HG02938 (cell line): ENCODE measurements at regions not wholly inside any gene's neighbourhood (a gene's known extent, or its start where the extent isn't known, plus 50 kb on each side); places are given as distances from the start of the nearest gene placed in this dataset.

Experiments
- ATAC-seq: cut with Tn5 transposase; IDR thresholded peaks from one replicate; pipeline ENCODE4 v1.9.1; 2021; ENCODE audit warnings: mild to moderate bottlenecking, moderate library complexity; ENCODE audit not compliant: unreplicated experiment

- no peak for ATAC-seq
Measured at GRCh38 chr9:75397836-75398235, 309.5 kb downstream of the OSTF1 start.

DNA sequence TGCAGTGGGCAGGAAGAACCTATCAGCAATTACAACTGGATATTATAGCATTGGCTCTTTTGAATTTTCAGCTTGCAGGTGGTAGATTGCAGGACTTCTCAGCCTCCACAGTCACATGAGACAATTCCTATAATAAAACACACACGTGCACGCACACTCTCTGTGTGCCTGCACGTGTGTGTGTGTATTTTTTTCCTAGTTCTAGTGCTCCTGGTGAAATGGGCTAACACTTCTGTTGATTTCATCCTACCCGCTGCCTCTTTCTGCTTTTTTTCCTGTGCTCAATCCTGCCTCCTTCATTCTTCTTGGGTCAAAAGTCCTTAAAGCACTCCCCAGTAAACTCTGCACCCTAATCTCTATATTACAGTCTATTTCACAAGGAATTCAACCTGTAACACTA, 320.1 kb downstream of the OSTF1 start:
- ATAC-seq: no peak

GRCh38 chr9:75410405-75410804, 322.1 kb downstream of the OSTF1 start:
- no peak for ATAC-seq

GRCh38 chr9:75414371-75415160, 326.3 kb downstream of the OSTF1 start:
- ATAC-seq: no peak

- no peak for ATAC-seq
Measured at GRCh38 chr9:75417471-75417870, 329.2 kb downstream of the OSTF1 start.

DNA sequence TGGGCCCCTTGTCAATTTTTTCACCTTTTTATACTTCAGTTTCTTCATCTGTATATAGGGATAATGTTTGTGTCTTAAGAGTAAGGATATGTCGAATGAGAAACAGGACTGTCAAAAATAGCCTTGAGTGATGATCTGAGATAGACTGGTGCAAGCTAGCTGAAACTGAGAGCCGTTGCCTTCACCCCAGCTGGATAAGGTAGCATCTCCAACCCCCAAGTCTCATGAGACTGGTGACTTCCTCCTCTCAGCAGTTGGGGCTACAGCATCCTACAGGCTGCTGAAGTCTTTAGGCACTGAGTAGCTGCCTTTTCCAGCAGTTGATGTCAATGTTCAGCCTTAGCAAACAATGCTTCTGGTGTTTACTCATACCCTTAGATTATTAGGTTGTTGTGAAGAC, 330.2 kb downstream of the OSTF1 start:
- no peak for ATAC-seq

DNA sequence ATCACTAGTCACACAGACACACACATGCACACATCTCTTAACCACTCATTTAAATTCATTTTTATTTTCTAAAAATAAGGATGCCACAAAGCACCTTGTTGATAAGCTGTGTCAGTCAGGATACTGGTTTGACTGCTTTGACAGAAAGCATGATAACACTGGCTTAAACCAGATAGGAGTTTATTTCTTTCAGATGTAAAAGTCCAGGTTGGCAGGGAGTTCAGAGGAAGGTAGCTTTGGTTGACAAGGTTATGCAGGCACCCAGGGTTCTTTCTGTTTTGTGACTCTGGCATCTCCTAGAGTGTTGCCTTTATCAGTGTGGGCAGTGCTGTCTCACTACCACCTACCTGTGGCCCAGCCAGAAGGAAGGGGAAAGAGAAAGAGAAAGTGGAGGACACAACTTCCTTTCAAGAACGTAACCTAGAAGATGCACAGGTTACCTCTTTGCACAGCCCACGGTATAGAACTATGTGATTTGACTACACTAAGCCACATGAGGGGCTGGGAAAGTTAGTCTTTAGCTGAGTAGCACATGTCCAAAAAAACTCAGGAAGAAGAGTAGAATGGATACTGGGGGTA, 334.7 kb downstream of the OSTF1 start:
- ATAC-seq: peak; percentile 49

GRCh38 chr9:75429531-75430475, 341.5 kb downstream of the OSTF1 start:
- ATAC-seq: no peak

DNA sequence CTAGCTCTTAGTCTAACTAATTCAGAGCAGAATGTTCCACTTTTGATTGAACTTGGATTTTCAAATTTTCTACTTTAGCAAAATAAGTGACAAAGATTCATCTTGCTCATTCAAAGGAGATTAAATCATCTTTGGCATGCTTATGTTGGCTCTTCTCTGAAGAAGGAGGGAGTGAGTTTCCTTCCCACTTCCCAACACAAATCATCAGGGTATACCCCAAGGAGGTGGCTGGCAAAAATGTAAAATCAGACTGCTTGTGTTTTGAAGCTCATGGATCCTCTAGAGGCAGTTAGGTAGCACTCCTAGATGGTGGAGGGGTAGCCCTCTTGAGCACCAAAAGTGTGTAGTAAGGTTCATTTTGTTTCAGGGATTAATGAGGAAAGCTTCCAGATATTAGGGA, 343.1 kb downstream of the OSTF1 start:
- ATAC-seq: no peak

DNA sequence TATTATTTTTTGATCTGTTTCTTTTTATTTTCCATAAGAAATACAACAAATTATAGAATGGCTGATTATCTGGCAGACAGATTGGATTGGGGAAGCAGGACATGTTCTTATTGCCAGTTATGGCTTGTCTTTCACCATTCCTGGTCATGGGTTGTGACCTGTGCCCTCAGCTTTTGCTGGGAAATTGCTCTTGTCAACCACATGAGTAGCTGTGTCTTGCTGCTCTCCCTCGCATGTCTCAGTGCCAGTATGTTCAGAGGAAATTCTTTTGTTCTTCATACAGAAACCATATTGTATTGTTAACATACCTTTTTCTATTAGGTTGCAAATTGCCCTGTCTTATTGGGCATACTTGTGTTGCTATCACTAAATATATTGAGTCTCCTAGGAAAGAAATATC, 344.1 kb downstream of the OSTF1 start:
- ATAC-seq: no peak

DNA sequence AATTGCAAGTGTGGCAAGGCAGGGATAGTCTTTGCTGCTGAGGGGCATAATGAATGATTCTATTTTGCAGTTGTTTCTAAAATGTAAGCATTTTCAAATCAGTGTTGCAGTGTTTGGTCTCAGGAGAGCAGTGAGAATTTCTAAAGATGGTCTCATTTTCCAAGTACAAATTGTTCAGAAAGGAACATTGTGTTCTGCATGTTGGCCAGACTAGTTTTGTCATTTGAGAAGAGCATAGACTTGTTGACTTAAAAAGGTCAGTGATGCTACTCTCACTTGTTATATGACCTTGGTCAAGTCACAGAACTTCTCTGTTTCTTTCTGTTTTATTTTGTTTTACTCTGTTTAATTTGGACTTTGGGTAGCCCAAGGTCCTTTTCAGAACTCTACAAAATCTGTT, 344.6 kb downstream of the OSTF1 start:
- no peak for ATAC-seq

DNA sequence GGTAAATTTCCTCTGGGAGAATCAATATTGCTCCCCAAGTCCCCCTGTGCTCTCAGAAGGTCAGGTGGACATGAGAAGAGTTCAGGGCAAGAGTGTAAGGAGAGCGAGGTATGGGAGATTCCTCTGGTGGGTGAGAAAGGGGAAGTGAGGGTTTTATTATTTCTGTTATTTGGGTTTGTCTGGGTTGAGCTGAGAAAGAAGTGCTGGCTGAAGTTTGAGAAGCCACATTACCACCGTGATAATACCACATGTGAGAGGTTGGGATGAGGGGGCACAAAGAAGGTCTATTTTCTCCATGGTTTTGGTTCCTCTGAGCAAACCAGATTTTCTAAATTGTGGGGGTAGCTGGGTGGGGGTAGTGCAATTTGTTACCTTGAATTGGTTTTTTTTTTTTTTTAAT, 350.4 kb downstream of the OSTF1 start:
- peak; percentile 74 for ATAC-seq

- ATAC-seq: no peak
Measured at GRCh38 chr9:75440914-75441313, 352.6 kb downstream of the OSTF1 start.

DNA sequence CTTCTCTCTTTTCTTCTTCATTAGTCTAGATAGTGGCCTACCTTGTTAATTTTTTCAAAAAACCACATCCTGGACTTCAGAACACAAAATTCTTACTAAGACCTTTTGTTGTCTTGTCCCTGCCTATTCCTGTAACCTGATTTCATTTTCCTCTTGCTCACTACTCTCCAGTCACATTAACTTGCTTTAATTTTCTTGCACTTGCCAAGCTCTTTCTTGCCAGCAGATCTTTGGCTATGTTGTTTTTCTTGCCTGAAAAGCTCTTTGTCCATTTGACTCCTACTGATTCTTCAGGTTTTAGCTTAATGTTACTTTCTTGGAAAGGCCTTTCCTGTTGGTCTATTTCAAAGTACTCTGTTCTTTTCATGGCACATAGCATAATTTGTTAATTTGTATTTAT, 356.8 kb downstream of the OSTF1 start:
- ATAC-seq: no peak

GRCh38 chr9:75447281-75447680, 359.0 kb downstream of the OSTF1 start:
- ATAC-seq: no peak

DNA sequence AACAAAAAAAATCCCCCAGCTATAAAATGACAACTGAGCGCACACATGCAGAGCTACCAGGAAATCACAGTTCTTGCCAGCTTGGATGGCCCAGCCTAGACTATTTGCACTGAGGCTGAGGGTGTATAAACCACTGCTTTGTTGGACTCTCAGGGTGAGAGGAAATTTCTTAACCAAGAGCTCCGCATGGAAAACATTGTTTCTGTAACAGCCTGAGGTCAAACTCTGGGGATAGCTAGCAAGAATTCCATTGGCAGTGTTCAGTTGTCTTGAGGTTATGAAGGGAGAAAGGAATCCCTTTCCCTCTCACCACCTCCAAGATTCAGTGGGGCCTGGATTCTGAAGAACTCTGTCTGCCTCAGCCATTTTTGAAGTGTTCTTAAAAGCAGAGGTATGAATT, 360.0 kb downstream of the OSTF1 start:
- ATAC-seq: no peak

DNA sequence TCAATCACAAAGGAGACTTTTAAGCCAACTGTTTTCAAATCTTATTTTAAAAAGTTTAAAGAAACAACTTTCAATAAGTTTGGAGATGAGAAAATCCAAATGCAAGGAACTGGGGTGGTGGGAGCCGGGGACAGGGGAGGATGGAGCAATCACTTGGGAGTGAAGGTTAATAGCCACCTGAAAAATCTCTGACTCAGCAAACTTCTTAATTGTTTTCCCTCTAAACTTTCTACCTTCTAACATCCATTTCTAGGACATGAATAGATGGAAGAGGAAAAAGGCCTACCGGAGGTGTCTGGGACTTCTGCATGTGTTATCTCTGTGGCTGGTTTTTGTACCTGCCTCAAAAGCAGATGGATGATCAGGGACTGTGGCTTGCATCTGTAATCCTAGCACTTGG, 360.6 kb downstream of the OSTF1 start:
- no peak for ATAC-seq

GRCh38 chr9:75451045-75451444, 362.7 kb downstream of the OSTF1 start:
- ATAC-seq: no peak

DNA sequence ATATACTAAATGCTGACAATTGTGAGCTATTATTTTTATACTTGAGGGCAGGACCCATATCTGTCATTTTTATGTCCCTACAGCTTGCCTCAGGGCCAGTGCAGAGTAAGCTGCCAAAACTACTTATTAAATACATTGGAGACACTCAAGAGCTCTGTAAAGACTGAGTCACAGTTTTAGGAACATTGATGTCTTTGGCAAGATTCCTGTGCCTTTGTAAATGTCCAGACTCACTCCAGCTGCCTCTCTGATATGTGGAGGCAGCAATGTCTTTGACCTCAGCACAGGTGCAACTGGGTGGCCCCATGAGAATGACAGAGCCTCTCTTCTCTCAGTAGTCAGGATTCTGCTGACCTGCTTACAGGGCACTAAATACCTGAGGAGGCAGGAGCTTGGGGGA, 363.2 kb downstream of the OSTF1 start:
- no peak for ATAC-seq

- no peak for ATAC-seq
Measured at GRCh38 chr9:75452512-75452911, 364.2 kb downstream of the OSTF1 start.

GRCh38 chr9:75454043-75454442, 365.7 kb downstream of the OSTF1 start:
- ATAC-seq: no peak

GRCh38 chr9:75454891-75455290, 366.6 kb downstream of the OSTF1 start:
- no peak for ATAC-seq
